Panc1 (cell line): ENCODE measurements at regions not wholly inside any gene's neighbourhood (a gene's known extent, or its start where the extent isn't known, plus 50 kb on each side); places are given as distances from the start of the nearest gene placed in this dataset.

Source experiments
- ATAC-seq: fragments of 200-7000 bp; cut with Tn5 transposase; 2 replicates; pipeline ENCODE4 v1.9.1; 2020; ENCODE audit warnings: mild to moderate bottlenecking, moderate library complexity
- BruUV-seq: library from RNA; stranded (reverse); fragments of 400-500 nt; replicated peaks from 2 replicates; lab custom pipeline; 2021; lab: Mats Ljungman, UMichigan
- CTCF ChIA-PET: fragments of 300-600 bp; sonication (Branson Sonifier 250); formaldehyde crosslinking; loops from one replicate; lab custom pipeline; 2022; ENCODE audit warnings: antibody characterized with exemption; lab: Charles Lee
- POLR2A ChIA-PET: fragments of 300-600 bp; sonication (Branson Sonifier 250); formaldehyde crosslinking; loops from one replicate; lab custom pipeline; 2022; ENCODE audit warnings: antibody characterized with exemption; lab: Charles Lee
- DNase-seq: peaks from one replicate; pipeline ENCODE4 v3.0.0-alpha.2; 2010; ENCODE audit warnings: low read depth, low spot score
- H3K27ac ChIP-seq: 2 replicates; pipeline ENCODE4 v1.5.1; 2011; ENCODE audit warnings: mild to moderate bottlenecking, low read length, inconsistent platforms
- H3K27me3 ChIP-seq: fragments of 200-500 bp; sonication (Bioruptor generic); 2 replicates; pipeline ENCODE4 v1.6.0; 2014; ENCODE audit warnings: low read length, inconsistent platforms; ENCODE audit not compliant: control insufficient read depth, insufficient read depth
- H3K36me3 ChIP-seq: fragments of 200-500 bp; sonication (Bioruptor generic); 2 replicates; pipeline ENCODE4 v1.5.1; 2014; ENCODE audit warnings: inconsistent platforms, mild to moderate bottlenecking, low read length, moderate library complexity; ENCODE audit not compliant: control insufficient read depth, insufficient read depth
- H3K4me1 ChIP-seq: 2 replicates; pipeline ENCODE4 v1.5.1; 2011; ENCODE audit warnings: inconsistent platforms, mild to moderate bottlenecking, low read length, moderate library complexity; ENCODE audit not compliant: control insufficient read depth, insufficient read depth
- H3K4me3 ChIP-seq, 2 experiments: 2 replicates each; pipeline ENCODE4 v1.5.1; 2011 to 2012; ENCODE audit warnings: low read depth in 2 of 2, low read length in 2 of 2, mild to moderate bottlenecking in 2 of 2, inconsistent platforms in 1 of 2, moderate library complexity in 1 of 2
- H3K9me3 ChIP-seq: fragments of 200-500 bp; sonication (Bioruptor generic); 2 replicates; pipeline ENCODE4 v1.5.1; 2014; ENCODE audit warnings: low read depth, mild to moderate bottlenecking, inconsistent platforms, low read length, moderate library complexity; ENCODE audit not compliant: control insufficient read depth, insufficient read depth
- CTCF ChIP-seq: fragments of 450-650 bp; IDR thresholded peaks from 2 replicates; pipeline ENCODE4 v1.5.1; 2017; ENCODE audit warnings: mild to moderate bottlenecking
- POLR2AphosphoS5 ChIP-seq: IDR thresholded peaks from 2 replicates; pipeline ENCODE4 v1.6.1; 2012; ENCODE audit warnings: mild to moderate bottlenecking, low read depth, low read length, moderate library complexity
- REST ChIP-seq, 2 experiments: IDR thresholded peaks; 2 replicates each; pipeline ENCODE4 v1.6.1; 2011 to 2012; ENCODE audit warnings: low read depth in 2 of 2, control low read depth in 1 of 2, low read length in 1 of 2, mild to moderate bottlenecking in 1 of 2, moderate library complexity in 1 of 2; ENCODE audit not compliant: insufficient read depth in 1 of 2
- SIN3A ChIP-seq: IDR thresholded peaks from 2 replicates; pipeline ENCODE4 v1.6.1; 2012; ENCODE audit warnings: low read depth, mild to moderate bottlenecking, low read length, moderate library complexity, borderline replicate concordance; ENCODE audit not compliant: insufficient read depth
- TCF7L2 ChIP-seq: IDR thresholded peaks from 2 replicates; pipeline ENCODE4 v1.6.1; 2011; ENCODE audit warnings: mild to moderate bottlenecking, low read depth, low read length, inconsistent platforms
- in situ Hi-C: cut with HindIII; loops from 2 replicates; pipeline ENCODE4 v1.10.0; 2016; ENCODE audit warnings: low sequenced_read_pairs, low pct_unique_long_range_greater_than_20kb
- intact Hi-C: fragments of 100-400 bp; cut with micrococcal nuclease; formaldehyde crosslinking; loops from one replicate; pipeline ENCODE4 v1.10.0; 2022; ENCODE audit not compliant: unreplicated experiment

- in situ Hi-C loops: no loop called here
- no peaks in the 10 kb centered on the region for H3K4me1 ChIP-seq
- no TSS peak for BruUV-seq
- ChIA-PET CTCF (interaction anchor here (0.5 kb wide), 1 partner anchor 29 kb away, joined by 5 read pairs; no protein-coding TSS in a partner anchor), POLR2A (no interaction called here)
- DNase-seq: no peak
- no peak overlapping the region for H3K27ac ChIP-seq
- no peak overlapping the region for H3K4me3 ChIP-seq
- no peaks in the 10 kb centered on the region for H3K27me3 ChIP-seq
- no peak for ATAC-seq
- TF ChIP-seq POLR2AphosphoS5: no peak
- no peak for TF ChIP-seq REST (IDR thresholded peaks at IDR 0.05; ENCODE audit: insufficient read depth in 1 of 2, low read depth in 2 of 2, low read length in 1 of 2)
- no peak for TF ChIP-seq SIN3A
- no peak for TF ChIP-seq CTCF
- TF ChIP-seq TCF7L2: no peak
- H3K9me3 ChIP-seq: no peaks in the 10 kb centered on the region
- no peaks in the 10 kb centered on the region for H3K36me3 ChIP-seq
- intact Hi-C loops: no loop called here
These were observed 170.4 kb downstream of the COG6 start for GRCh38 chr13:39825886-39826285.

GRCh38 chr13:39835253-39835652 is 179.8 kb downstream of the COG6 start:
- BruUV-seq: no TSS peak
- Histone ChIP-seq H3K27ac (no peak overlapping the region), H3K4me1 (no peaks in the 10 kb centered on the region), H3K9me3 (no peaks in the 10 kb centered on the region), H3K27me3 (no peaks in the 10 kb centered on the region), H3K36me3 (no peaks in the 10 kb centered on the region), H3K4me3 (peak overlapping the region in 1 of 2 experiments; percentile 18; a peak in 1 of 4 replicates)
- TF ChIP-seq CTCF: no peak
- no peak for TF ChIP-seq REST (IDR thresholded peaks at IDR 0.05; ENCODE audit: insufficient read depth in 1 of 2, low read depth in 2 of 2, low read length in 1 of 2)
- TF ChIP-seq SIN3A: no peak
- TF ChIP-seq TCF7L2: no peak
- TF ChIP-seq POLR2AphosphoS5: no peak
- in situ Hi-C loops (no loop called here), intact Hi-C loops (no loop called here)
- CTCF ChIA-PET: no interaction called here
- ATAC-seq (peak; percentile 60; the same call in 1 of the 2 replicates), DNase-seq (no peak)
- POLR2A ChIA-PET: interaction anchor here (0.6 kb wide), 1 partner anchor 797 kb away, joined by 13 read pairs; no protein-coding TSS in a partner anchor
